Stimulated activated CD4-positive, alpha-beta T cell treated with anti-CD3 and anti-CD28 coated beads, Interleukin-1b, Interleukin-23, amount 100 ng/mL, for 48 hours (primary cell): ENCODE measurements at regions not wholly inside any gene's neighbourhood (a gene's known extent, or its start where the extent isn't known, plus 50 kb on each side); places are given as distances from the start of the nearest gene placed in this dataset.

Source experiments
- DNase-seq: peaks from one replicate; pipeline ENCODE4 v3.0.0-alpha.2; 2020

- no peak for DNase-seq
Measured at GRCh38 chr5:27396998-27397397, 358.6 kb upstream of the CDH9 start.

- no peak for DNase-seq
Measured at GRCh38 chr5:27392716-27393115, 354.3 kb upstream of the CDH9 start.

GRCh38 chr5:27389696-27390095 lies 351.3 kb upstream of the CDH9 start:
- no peak for DNase-seq

- no peak for DNase-seq
Measured at GRCh38 chr5:27388755-27389154, 350.4 kb upstream of the CDH9 start.

GRCh38 chr5:27387535-27388073 lies 349.2 kb upstream of the CDH9 start:
- DNase-seq: no peak

- no peak for DNase-seq
Measured at GRCh38 chr5:27381686-27382085, 343.3 kb upstream of the CDH9 start.

GRCh38 chr5:27377626-27378025 lies 339.2 kb upstream of the CDH9 start:
- DNase-seq: no peak

GRCh38 chr5:27353970-27354369 lies 315.6 kb upstream of the CDH9 start:
- DNase-seq: no peak

- DNase-seq: no peak
Measured at GRCh38 chr5:27353540-27353939, 315.2 kb upstream of the CDH9 start.

GRCh38 chr5:27341342-27341741 lies 303.0 kb upstream of the CDH9 start:
- DNase-seq: no peak

- DNase-seq: no peak
Measured at GRCh38 chr5:27336817-27337216, 298.4 kb upstream of the CDH9 start.

GRCh38 chr5:27328480-27328879 lies 290.1 kb upstream of the CDH9 start:
- DNase-seq: no peak

GRCh38 chr5:27325513-27325912 lies 287.1 kb upstream of the CDH9 start:
- no peak for DNase-seq

- no peak for DNase-seq
Measured at GRCh38 chr5:27318701-27319100, 280.3 kb upstream of the CDH9 start.

- DNase-seq: no peak
Measured at GRCh38 chr5:27316271-27316650, 277.9 kb upstream of the CDH9 start.

GRCh38 chr5:27315363-27316270 lies 277.2 kb upstream of the CDH9 start:
- no peak for DNase-seq

GRCh38 chr5:27313549-27313948 lies 275.2 kb upstream of the CDH9 start:
- no peak for DNase-seq

GRCh38 chr5:27312291-27312893 lies 274.0 kb upstream of the CDH9 start:
- DNase-seq: no peak

GRCh38 chr5:27311544-27311943 lies 273.2 kb upstream of the CDH9 start:
- no peak for DNase-seq

- no peak for DNase-seq
Measured at GRCh38 chr5:27308153-27308552, 269.8 kb upstream of the CDH9 start.

- DNase-seq: no peak
Measured at GRCh38 chr5:27290172-27290571, 251.8 kb upstream of the CDH9 start.

- DNase-seq: no peak
Measured at GRCh38 chr5:27276119-27276518, 237.7 kb upstream of the CDH9 start.

GRCh38 chr5:27275345-27275744 lies 237.0 kb upstream of the CDH9 start:
- no peak for DNase-seq

- no peak for DNase-seq
Measured at GRCh38 chr5:27269766-27270165, 231.4 kb upstream of the CDH9 start.
